Stimulated activated CD4-positive, alpha-beta T cell treated with anti-CD3 and anti-CD28 coated beads, TNF-alpha, amount 100 ng/mL, for 48 hours (primary cell): ENCODE measurements at regions not wholly inside any gene's neighbourhood (a gene's known extent, or its start where the extent isn't known, plus 50 kb on each side); places are given as distances from the start of the nearest gene placed in this dataset.
"Not testable (repeated sequence)": the region's sequence is repeated elsewhere in the genome, so short reads cannot be mapped to it uniquely, and the experiment has no call there.

ENCODE experiments used
- DNase-seq, 3 donors: peaks; one replicate each; pipeline ENCODE4 v3.0.0-alpha.2; 2020; ENCODE audit warnings: low read depth in 3 of 3

DNA sequence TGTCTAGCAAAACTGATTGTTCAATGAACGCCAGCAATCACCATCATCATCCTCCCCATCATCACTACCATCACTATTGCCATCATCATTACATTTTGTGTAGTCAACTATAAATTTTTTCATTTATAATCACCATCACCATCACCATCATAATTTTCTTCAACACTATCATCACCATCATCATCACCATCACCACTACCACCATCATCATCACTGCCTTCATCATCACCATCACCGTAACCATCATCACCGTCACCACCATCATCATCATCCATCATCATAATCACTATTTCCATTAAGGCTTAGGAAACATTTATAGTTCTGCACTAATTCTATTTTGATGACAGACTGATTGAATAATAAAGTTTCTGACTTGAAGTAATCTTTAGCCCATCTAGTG, 434.8 kb upstream of the TMEM132C start:
- no peak for DNase-seq

DNA sequence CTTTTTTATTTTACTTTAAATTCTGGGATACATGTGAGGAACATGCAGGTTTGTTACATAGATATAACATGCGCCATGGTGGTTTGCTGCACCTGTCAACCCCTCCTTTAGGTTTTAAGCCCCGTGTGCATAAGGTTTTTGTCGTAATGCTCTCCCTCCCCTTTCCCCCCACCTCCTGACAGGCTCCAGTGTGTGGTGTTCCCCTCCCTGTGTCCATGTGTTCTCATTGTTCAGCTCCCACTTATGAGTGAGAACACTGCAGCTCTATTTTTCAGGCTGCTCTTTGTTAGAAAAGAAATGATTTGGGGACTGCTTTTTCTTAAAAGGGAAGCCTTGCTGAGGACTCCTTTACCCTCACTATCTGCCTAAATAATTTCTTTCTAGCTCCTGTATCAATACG, 430.2 kb upstream of the TMEM132C start:
- DNase-seq = not testable (repeated sequence)

DNA sequence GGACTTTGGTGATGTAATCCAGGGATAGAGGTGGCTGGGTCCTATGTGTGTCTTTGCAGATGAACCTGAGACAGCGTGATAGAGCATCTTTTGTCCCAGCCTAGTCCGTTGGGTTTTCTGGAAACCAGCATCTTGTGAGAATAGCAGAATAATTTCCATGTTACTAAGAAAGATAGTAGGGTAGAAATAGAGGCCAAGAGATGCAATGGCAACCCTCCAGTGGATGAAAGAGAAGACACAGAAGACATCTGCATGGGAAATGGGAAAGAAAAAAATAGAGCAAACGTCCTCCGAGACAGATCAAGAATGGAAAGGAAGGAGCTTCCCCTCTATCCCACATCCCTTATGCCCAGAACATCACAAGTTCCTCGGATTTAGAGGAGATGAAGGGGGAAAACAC, 409.3 kb upstream of the TMEM132C start:
- DNase-seq = no peak

DNA sequence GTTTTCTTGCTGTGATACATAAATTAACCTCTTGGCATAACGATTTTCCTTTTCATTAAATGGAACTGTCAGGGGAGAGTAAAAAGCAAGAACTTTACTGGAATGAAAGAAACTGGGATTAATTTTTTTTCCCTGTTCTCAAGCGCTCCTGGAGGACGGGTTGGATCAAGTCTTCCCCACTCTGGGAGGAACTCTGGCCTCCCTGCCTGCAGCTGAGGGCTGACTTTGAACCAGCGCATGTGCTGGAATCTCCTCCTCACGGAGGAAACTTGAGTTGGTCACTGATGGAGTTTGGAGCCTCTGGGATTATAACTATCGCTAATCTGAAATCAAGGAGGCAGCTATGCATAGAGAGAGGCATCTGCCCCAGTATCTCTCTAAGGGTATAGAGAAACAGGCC, 406.4 kb upstream of the TMEM132C start:
- DNase-seq = no peak

DNA sequence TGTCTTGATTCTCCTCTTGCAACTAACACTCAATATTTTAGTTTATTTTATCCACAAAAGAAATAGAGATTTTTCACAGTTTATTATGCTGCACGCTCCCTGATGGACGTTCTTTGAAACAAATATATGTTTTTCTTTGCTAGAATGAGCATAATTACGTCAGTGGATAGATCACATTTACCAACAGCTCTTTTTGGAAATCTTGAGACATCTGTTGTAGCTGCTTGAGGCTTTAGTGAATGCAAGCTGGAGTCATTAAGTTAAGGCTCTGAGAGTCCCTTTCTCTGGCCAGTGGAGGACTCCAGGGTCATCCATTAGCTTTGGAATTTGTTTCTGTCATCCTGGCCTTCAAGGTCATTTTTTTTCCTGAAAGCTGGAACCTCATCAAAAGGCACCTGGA, 405.6 kb upstream of the TMEM132C start:
- DNase-seq = no peak

DNA sequence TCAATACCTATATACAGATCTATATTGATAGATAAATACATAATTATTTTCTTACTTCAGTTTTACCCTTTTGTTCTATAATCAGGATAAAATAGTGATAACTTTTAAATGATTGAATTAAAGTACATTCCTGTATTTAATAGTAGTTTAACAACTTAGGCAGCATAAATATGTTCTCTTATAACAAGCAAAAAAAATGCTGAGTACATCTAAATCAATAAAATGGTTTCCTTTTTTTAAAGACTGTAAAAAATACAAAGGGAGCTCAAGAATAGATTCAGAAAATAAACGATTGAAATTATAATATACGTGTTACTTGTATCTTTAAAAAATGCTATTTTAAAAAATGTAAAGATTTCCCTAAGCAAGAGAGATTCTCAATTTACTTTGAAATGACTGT, 393.7 kb upstream of the TMEM132C start:
- no peak for DNase-seq

DNA sequence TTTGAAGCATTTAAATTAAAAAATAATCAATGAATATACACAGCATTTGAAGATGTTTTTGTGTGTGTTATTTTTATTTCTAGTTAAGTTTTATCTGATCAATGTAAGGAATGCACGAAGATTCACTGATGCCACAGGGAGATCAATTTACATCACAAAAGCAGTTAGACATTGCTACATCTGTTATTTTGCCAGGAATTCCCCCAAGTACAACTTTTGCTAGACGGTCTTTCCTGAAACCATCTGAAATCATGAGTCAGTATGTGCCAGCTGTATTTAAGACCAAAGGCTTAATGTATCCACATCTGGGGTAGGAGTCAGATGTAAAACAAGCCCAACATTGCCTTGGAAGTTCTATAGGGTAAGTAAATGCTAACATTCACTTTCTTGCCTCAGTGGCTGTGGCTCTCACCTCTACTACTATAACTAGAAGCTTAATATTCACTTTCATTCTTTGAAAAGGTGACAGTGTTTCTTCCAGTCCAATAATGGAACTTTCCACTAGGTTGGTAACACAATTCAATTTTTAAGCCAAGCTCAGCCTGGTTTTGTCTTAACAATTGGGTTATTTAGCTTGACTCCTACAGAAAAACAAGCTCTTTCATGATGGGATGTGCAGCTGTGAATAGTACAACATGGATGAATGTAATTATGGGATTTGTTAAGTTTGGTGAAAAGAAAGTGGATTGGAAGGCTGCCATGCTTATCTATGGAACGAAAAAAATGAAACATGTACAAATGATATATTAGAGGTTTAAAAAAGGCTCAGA, 385.4 kb upstream of the TMEM132C start:
- no peak for DNase-seq

DNA sequence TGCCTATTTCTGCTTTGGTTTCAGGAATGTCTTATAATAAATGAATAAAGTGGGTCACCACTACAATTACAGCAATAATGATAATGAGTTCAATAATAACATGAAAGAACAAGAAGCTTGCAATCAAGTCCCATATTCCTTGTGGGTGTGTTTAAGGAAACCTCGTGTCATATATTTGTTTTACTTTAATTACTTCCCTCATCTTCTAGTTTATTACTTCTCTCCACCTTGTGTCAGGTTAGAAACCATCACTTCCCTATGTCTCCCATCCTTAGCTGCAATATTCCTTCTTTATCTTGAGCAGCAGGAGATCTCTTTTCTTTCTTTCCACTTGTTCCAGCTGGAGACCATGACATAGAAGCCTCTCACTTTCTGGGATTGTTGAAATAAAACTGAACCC, 384.0 kb upstream of the TMEM132C start:
- DNase-seq = no peak

DNA sequence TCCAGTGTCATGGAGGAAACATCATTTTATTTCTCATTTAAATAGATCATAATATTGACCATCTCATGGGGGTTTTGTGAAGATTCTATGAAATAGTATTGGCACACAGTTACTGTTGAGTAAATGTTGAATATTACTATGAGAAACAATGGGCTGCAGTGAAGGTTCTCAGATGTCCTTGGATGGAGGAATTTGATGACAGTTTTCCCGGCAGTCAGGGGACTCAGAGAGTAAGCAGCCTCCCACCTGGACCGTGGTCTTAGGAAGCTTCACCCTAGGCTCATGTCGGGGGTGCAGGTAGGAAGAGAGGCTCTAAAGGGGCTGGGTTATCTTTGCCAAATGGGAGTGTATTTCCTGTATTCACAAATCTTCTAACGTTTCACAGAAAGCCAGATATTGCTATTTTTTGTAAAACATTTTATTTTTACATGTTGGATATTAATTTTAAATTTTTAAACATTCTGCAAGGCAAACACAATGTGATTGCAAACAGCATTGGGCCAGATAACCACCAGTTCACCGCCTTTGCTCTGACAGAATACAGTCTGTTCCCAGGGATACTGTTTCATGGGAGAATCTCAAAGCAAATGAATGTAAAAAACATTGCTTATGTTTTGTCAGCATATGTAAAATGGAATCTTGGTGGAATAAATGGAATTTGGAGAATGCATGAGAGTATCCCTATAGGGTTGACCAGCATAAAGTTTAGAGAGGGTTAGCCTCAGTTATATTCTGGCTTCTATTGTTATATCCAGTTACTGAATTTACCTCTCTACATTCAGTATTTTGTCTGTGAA, 380.8 kb upstream of the TMEM132C start:
- DNase-seq = no peak

DNA sequence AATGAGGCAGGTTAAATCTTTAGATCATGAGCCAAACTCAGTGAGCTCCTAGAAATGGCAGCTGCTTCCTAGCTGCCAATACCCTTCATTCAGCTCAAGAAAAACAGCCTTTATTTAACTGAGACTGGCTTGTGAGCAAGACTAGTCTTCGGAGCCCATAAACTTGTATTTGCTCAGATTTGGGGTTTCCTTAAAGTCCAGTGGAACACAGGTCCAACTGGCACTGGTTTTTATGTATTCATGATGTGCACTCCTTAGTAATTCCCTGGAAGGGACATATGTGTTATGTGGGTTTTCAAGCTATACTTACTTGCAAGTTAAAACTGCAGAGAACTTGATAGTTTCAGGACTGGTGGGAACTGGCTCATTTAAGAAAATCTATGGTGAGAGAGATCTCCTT, 380.1 kb upstream of the TMEM132C start:
- no peak for DNase-seq

DNA sequence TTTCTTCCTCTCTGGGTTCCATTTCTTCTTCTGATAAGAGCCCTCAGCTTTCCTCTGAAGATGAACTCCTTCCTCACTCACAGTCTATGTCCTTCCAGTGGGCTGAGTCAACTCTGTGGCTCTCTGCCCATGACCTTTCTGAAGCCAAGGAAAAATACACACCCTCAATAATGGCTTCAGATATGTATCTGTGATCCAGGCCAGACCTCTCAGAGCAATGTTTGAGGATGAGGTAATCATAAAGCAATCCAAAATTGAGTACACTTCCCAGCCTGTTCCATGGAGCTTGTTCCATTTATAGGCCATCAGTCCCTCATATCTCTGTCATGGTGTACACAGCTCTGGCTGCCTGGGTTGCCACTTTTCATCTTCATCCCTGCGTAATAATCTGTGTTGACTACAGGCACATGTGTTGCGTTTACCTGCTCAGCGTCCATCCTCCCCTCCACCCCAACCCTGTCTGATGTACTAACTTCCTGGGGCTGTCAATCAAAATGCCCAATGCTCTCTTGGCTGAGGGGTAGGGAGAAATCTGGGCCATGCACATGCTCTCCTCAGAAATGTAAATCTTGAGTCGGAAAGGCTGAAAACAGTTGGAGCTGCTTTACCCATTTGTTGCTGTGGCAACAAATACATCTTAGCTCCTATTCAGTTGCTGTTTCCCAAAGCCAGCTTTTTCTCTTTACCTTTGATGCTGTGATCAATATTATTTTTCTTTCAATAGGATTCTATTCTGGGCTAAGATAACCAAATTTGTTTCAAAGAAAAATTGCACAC, 377.8 kb upstream of the TMEM132C start:
- DNase-seq = no peak

DNA sequence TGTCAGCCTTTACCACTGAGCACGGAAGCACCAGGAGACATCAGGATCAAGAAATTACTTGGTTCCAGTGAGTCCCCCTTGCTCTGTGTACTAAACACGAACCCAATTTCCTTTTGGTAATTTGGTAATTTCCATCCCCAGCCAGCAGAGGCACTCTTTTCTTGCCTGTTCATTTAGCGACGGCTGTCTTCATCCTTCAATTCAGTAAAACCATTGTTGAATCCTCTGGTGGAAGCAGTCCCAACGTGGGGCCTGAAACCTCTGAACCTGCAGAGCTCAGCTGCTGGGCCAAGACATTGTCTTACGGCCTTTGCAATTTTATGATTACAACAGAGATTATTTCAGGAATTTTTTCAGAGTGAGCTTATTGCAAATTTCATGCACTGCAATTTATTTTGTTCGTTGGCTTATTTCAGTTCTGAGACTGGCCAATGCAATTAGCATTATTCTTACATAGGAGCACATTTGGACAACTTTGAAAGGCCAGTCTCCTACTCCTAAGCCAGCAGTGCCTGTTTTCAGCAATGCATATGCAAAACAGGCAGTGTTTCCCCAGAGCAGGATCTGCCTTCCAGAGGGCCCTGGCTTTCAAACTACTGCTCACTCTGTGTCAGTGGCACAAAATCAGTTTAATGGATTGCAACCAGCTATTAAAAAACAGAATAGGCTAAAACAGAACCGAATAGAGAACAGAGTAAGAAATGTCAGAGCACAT, 372.9 kb upstream of the TMEM132C start:
- no peak for DNase-seq

DNA sequence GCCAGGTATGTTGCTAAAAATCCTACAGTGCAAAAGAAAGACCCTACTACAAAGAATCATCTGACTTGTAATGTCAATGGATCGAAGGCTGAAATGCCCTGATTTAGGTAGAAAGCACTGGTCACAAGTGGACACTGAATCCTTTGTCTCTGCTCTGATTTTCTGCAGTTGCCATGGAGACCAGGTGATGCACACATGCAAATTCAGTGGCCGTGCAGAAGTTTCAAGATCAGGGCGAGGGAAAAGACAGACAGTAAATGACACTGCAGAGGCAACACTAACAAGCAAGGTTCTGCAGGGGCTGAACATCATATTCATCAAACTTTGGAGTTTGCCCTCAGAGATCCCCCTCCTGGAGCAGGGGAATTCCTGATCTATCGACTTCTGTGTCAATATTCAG, 370.3 kb upstream of the TMEM132C start:
- DNase-seq = no peak

DNA sequence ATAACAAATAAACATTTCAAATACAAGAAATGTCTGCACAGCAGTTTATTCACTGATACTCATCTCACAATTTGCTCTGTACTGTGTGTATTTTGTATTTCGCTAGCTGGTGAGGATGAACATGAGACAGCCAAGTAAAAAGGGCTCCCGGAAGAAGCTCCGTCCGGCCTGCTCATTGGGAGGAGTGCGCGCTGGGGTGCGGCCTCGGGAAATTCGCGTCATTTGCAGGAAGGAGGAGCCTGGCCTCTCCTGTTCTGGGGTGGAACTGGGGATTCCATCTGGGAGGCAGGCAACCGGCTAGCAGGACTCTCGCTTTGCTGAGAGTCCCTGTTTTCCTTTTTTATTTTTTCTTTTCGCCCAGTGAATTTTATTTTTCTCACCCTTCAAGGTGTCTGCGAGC, 368.4 kb upstream of the TMEM132C start:
- no peak for DNase-seq

DNA sequence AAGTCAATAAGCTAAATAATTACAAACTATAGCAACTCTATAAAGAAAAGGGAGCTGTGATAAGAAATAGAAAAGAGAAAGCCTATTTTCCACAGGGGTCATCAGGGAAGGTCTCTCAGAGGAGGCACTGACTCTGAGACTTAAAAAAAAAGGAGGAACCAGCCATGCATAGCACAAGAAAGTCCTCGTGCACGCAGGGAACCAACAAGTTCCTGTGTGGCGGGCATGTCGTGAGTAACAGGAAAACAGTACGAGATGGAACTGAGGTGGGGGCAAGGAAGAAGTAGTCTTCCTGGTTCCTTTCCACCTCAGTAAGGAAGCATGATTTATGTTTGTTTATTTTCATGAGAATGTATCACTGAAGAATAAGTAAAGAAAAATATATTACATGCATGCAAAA, 367.0 kb upstream of the TMEM132C start:
- no peak for DNase-seq

DNA sequence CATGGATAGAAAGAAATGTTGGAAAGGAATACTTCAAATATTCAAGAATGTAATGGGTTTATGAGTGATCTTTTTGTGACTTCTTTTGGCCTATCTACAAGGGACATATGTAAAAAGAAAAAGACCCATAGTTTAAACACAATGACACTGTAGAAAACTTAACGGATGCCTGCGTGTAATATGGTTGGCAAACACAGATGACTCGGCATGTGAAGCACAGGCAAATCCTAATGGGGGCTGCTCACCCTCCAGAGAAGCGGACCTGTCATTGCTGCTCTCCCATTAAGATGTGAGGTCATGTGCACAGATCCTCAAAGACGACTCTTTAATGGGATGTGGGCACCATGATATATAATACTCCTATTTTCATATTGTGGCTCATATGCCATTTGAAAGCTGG, 366.6 kb upstream of the TMEM132C start:
- DNase-seq = no peak

DNA sequence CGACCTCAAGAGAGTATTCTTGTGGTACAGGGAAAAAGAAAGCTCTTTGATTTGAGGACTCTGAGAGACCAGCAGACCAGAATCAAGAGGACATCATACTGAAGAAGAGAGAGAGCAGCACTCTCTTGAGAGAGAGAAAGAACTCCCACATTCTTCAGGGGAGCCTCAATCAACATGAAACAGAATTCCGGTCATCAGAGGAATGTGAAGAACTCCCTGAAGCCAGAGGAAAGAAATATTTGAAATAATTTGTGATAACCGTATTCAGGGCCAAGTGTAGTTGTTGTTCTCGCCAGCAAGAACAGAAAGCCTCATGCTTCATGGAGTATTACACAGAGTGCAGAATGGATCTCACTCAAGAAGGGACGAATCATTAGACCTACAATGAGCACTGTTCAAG, 363.8 kb upstream of the TMEM132C start:
- no peak for DNase-seq

DNA sequence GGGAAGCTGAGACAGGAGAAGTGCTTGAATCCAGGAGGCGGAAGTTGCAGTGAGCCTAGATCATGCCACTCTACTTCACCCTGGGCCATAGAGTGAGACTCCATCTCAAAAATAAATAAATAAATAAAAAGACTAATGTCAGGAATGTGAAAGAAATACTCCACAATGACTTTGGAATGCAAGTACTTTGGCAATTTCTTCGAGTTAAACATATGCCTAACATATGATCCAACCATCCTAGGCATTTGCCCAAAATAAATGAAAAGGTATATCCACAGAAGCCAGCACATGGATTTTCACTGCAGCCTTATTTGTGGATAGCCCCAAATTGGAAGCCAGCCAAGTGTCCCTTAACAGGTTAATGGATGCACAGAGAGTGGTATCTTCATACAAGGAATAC, 357.9 kb upstream of the TMEM132C start:
- no peak for DNase-seq

DNA sequence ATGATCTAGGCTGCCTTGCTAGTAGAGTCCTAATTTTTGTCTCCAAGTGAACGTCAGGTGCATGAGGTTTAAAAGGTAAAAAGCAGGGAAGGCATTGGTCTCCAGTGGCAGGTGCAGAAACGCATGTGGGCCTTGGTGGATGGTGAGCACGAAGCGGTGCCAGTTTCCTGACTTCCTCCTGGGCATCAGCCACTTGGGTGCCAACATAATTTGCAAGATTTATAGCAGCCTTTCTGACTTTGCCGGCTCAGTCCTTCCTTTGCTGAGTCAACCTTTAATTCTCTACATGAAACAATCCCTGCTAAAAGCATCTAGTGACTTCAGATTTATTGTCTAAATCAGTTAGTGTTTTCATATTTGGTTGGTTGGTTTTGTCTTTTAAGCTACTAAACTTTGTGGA, 355.7 kb upstream of the TMEM132C start:
- no peak for DNase-seq

DNA sequence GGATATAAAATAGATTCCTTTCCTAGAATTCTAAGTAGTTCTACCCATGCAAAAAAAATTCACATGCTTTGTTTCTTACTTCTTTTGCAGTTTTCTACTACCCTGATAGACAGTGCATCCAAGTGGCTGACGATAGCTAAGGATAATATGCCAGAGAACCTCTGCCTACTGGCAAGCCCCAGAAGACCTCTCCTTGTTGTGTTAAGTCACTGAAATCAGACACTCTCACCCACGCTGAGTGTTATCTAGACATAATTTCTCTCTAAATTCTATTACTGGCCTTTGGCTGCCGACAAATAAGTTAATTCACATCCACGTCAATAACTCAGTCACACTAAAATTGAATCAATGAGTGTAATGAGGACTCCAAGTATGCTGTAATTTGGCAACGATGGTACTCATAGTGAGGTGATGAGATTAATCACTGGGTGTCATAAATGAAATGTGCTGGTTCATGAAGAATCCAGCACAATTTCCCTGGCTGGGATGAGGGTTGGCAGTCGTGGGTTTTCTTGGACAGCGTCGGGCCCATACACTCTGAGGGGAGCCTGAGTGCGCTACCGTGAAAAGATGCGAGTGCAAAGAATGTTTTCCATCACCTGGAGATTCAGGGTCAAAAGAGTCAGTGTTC, 354.8 kb upstream of the TMEM132C start:
- no peak for DNase-seq

DNA sequence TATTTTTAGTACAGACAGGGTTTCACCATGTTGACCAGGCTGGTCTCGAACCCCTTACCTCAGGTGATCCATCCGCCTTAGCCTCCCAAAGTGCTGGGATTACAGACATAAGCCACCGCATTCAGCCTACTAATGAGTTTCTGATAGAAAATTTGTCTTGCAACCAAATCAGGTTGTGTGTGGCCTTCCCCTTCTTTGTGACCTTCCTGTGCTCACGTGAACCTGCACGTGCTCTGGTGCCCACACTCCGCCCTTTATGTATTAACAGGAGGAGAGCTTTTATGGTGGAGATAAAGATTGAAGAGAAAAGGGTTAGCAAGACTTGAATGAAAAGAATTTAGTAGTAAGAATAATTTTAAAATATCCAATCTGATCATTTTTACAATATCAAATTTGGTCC, 343.5 kb upstream of the TMEM132C start:
- DNase-seq = no peak

DNA sequence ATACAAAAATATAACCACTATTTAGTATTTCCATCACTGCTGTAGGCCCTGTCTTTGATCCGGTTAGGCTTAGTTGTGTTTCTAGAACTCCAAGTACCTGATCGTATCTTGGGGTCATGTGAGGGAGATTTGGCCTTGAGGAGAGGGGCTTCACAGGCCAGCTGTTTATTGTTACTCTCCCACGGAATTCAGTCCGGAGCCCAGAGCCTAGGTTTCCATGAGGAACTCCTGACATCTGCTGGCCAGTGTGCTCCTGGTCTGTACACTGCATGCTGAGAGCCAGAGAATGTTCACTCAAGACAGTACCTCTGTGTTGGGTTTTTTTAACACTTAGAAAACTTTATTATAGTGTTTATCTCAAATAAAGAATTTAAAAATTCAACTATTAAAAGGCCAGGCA, 341.0 kb upstream of the TMEM132C start:
- DNase-seq = no peak
